Sigmoid colon (tissue), 4 donors: ENCODE measurements at regions not wholly inside any gene's neighbourhood (a gene's known extent, or its start where the extent isn't known, plus 50 kb on each side); places are given as distances from the start of the nearest gene placed in this dataset.

Experiments
- EP300 ChIP-seq, 4 donors: sonication (generic); formaldehyde crosslinking; IDR thresholded peaks; one replicate each; pipeline ENCODE4 v1.6.1; 2017; ENCODE audit warnings: antibody characterized with exemption in 4 of 4
- POLR2AphosphoS5 ChIP-seq, 4 donors: sonication (generic); formaldehyde crosslinking; IDR thresholded peaks; one replicate each; pipeline ENCODE4 v1.6.1; 2017; ENCODE audit warnings: antibody characterized with exemption in 4 of 4
- TF ChIP-seq, protein P1 (sequence below), 4 experiments: fragments of 450-650 bp in 3 of 4; fragments of 200-600 bp in 1 of 4; IDR thresholded peaks; one replicate each; pipeline ENCODE4 v1.5.1; 2016 to 2019; ENCODE audit warnings: antibody characterized with exemption in 4 of 4, mild to moderate bottlenecking in 3 of 4, moderate library complexity in 2 of 4

DNA sequence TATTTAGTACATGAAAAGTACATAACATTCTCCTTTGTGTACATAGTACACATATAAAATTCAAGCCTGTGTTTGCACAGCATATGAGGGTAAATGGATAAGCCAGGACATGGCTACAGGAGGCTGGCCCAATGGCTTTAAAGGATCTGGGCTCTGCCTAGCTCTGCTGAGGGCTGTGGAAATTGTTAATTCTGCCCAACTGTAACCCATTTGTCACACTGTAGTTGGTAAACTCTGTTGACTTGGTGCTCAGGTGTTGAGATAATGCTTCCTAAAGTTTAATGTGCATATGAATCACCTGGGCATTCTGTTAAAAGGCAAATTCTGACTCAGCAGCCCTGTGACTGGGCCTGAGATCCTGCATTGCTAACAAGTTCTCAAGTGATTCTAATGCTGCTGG, 196.5 kb upstream of the ZPLD1 start:
- no peak for TF ChIP-seq EP300 (IDR thresholded peaks at IDR 0.05)
- TF ChIP-seq, protein P1, sequence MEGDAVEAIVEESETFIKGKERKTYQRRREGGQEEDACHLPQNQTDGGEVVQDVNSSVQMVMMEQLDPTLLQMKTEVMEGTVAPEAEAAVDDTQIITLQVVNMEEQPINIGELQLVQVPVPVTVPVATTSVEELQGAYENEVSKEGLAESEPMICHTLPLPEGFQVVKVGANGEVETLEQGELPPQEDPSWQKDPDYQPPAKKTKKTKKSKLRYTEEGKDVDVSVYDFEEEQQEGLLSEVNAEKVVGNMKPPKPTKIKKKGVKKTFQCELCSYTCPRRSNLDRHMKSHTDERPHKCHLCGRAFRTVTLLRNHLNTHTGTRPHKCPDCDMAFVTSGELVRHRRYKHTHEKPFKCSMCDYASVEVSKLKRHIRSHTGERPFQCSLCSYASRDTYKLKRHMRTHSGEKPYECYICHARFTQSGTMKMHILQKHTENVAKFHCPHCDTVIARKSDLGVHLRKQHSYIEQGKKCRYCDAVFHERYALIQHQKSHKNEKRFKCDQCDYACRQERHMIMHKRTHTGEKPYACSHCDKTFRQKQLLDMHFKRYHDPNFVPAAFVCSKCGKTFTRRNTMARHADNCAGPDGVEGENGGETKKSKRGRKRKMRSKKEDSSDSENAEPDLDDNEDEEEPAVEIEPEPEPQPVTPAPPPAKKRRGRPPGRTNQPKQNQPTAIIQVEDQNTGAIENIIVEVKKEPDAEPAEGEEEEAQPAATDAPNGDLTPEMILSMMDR (IDR thresholded peaks at IDR 0.05): no peak
- no peak for TF ChIP-seq POLR2AphosphoS5 (IDR thresholded peaks at IDR 0.05)
